Psoas muscle (tissue), 7 donors: ENCODE measurements at regions not wholly inside any gene's neighbourhood (a gene's known extent, or its start where the extent isn't known, plus 50 kb on each side); places are given as distances from the start of the nearest gene placed in this dataset.

Experiments
- ATAC-seq, 4 donors: fragments of 200-7000 bp; cut with Tn5 transposase; one replicate each; pipeline ENCODE4 v1.9.1; 2020; ENCODE audit warnings: moderate library complexity in 3 of 4, mild to moderate bottlenecking in 2 of 4
- DNase-seq, 2 donors: peaks; one replicate each; pipeline ENCODE4 v3.0.0-alpha.2; 2020
- H3K27ac ChIP-seq: fragments of 200-600 bp; one replicate; pipeline ENCODE4 v1.8.0; 2022
- H3K27me3 ChIP-seq, 3 donors: fragments of 200-600 bp in 1 of 3; one replicate each; pipeline versions ENCODE4 v1.6.1 to v1.8.0; 2013 to 2022; ENCODE audit warnings: low read length in 2 of 3, mild to moderate bottlenecking in 2 of 3, moderate library complexity in 1 of 3; ENCODE audit not compliant: insufficient read depth in 3 of 3
- H3K36me3 ChIP-seq, 2 donors: fragments of 200-600 bp in 1 of 2; one replicate each; pipeline versions ENCODE4 v1.6.1 to v1.8.0; 2013 to 2022; ENCODE audit warnings: low read depth in 1 of 2, mild to moderate bottlenecking in 1 of 2, moderate library complexity in 1 of 2; ENCODE audit not compliant: insufficient read depth in 1 of 2
- H3K4me1 ChIP-seq: fragments of 200-600 bp; one replicate; pipeline ENCODE4 v1.8.0; 2022
- H3K4me3 ChIP-seq: fragments of 200-600 bp; one replicate; pipeline ENCODE4 v1.8.0; 2022; ENCODE audit warnings: mild to moderate bottlenecking
- H3K9me3 ChIP-seq: fragments of 200-600 bp; one replicate; pipeline ENCODE4 v1.8.0; 2022
- WGBS, 3 donors: extraction: QIAGEN DNeasy Blood & Tissue Kit; methylation state at CpG; one replicate each; pipeline versions ENCODE4 v1.1.6 to v1.1.7; 2013; 5-methylcytosine and 5-hydroxymethylcytosine counted together
- intact Hi-C, 2 donors: fragments of 100-400 bp; cut with DNase I; formaldehyde crosslinking; loops; one replicate each; pipeline versions ENCODE4 v1.11.0 to v1.14.2; 2022
- TF ChIP-seq, protein P1 (sequence below): fragments of 200-600 bp; IDR thresholded peaks from one replicate; pipeline ENCODE4 v1.8.0; 2022; ENCODE audit warnings: antibody characterized with exemption
- donor health status: healthy with polysubstance abuse.
- donor health status: DM: no; HTN: no; CAD: no; lungs with moderate emphysema.
- donor health status: Bipolar disorder and iron deficiency.
- donor health status: healthy.
- donor health status: DM: yes; HTN: yes; CAD: no.
- donor health status: DM: no; HTN: no; CAD: no.
- donor health status: DM: yes; HTN: yes; CAD: no.

DNA sequence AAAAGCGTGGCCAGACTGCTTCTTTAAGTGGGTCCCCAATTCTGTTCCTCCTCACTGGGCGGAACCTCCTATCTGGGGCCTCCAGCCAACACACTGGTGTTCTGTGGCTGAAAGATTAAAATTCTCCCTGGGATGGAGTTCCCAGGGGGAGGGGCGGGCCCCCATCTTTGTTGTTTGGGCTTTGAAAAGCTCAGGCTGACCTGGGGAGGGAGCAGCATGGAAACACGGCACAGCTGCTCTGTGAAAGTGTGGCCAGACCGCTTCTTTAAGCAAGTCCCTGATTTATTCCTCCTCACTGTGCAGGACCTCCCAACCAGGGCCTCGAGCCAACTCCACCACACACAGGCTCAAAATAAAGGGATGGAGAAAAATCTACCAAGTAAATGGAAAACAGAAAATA is 219.5 kb downstream of the TMEM47 start:
- no peak overlapping the region for H3K4me3 ChIP-seq
- DNase-seq, result peak in 1 of 2 donors; percentile 64
- H3K9me3 ChIP-seq, result no peaks in the 10 kb centered on the region
- 43 to 49% (median 48%) methylated on average over 5 to 6 of the region's 6 CpGs for WGBS, 3 donors
- peaks cover 0 to 4% (median 0%) of the 10 kb centered on the region in 3 donors for H3K27me3 ChIP-seq
- ATAC-seq, result no peak
- TF ChIP-seq, protein P1, sequence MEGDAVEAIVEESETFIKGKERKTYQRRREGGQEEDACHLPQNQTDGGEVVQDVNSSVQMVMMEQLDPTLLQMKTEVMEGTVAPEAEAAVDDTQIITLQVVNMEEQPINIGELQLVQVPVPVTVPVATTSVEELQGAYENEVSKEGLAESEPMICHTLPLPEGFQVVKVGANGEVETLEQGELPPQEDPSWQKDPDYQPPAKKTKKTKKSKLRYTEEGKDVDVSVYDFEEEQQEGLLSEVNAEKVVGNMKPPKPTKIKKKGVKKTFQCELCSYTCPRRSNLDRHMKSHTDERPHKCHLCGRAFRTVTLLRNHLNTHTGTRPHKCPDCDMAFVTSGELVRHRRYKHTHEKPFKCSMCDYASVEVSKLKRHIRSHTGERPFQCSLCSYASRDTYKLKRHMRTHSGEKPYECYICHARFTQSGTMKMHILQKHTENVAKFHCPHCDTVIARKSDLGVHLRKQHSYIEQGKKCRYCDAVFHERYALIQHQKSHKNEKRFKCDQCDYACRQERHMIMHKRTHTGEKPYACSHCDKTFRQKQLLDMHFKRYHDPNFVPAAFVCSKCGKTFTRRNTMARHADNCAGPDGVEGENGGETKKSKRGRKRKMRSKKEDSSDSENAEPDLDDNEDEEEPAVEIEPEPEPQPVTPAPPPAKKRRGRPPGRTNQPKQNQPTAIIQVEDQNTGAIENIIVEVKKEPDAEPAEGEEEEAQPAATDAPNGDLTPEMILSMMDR, result no peak
- no peak overlapping the region for H3K27ac ChIP-seq
- no peaks in the 10 kb centered on the region for H3K4me1 ChIP-seq
- intact Hi-C loops, result no loop called here
- no peaks in the 10 kb centered on the region for H3K36me3 ChIP-seq

DNA sequence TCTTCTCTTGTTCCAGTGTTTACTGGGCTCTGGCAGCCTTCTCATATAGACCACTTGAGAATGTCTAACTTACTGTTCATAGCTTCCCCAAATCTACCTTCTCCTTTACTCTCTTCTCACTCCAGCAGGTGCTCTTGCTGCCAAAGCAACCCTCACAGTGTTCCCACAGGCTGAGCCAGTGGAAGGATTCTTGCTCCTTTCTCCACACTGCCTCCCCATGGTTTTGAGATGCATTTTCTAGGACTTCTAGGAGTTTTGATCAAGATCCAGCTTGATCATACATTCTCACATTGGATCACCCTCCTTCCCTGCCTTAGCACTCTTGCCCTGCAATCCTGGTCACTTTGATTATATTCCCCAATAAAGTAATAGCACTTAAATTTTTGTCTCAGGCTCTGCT is 230.8 kb downstream of the TMEM47 start:
- H3K4me1 ChIP-seq, result no peaks in the 10 kb centered on the region
- intact Hi-C loops, result no loop called here
- no peaks in the 10 kb centered on the region for H3K36me3 ChIP-seq
- no peak overlapping the region for H3K27ac ChIP-seq
- no peaks in the 10 kb centered on the region for H3K27me3 ChIP-seq
- H3K9me3 ChIP-seq, result no peaks in the 10 kb centered on the region
- no peak for DNase-seq
- TF ChIP-seq, protein P1, result no peak
- no peak overlapping the region for H3K4me3 ChIP-seq
- ATAC-seq, result no peak

DNA sequence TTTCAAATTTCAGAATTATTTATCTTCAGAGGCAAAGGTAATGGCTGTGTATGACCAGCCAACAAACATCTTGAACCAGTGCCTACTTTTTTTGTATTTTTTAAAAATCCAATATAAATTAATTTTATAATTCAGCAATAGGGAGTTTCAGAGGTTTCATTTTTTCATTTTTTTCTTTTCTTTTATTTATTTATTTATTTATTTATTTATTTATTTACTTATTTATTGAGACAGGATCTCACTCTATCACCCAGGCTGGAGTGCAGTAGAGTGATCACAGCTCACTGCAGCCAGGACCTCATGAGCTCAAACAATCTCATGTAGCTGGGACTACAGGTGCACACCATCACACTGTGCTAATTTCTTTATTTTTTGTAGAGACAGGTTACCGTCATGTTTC is 250.5 kb downstream of the TMEM47 start:
- no peaks in the 10 kb centered on the region for H3K36me3 ChIP-seq
- H3K4me1 ChIP-seq, result no peaks in the 10 kb centered on the region
- H3K9me3 ChIP-seq, result no peaks in the 10 kb centered on the region
- H3K4me3 ChIP-seq, result no peak overlapping the region
- no peaks in the 10 kb centered on the region for H3K27me3 ChIP-seq
- ATAC-seq (no peak), DNase-seq (no peak)
- intact Hi-C loops, result no loop called here
- TF ChIP-seq, protein P1, result no peak
- WGBS, 3 donors, result 84 to 91% (median 87%) methylated on average over 1 of the region's 1 CpG
- H3K27ac ChIP-seq, result no peak overlapping the region

DNA sequence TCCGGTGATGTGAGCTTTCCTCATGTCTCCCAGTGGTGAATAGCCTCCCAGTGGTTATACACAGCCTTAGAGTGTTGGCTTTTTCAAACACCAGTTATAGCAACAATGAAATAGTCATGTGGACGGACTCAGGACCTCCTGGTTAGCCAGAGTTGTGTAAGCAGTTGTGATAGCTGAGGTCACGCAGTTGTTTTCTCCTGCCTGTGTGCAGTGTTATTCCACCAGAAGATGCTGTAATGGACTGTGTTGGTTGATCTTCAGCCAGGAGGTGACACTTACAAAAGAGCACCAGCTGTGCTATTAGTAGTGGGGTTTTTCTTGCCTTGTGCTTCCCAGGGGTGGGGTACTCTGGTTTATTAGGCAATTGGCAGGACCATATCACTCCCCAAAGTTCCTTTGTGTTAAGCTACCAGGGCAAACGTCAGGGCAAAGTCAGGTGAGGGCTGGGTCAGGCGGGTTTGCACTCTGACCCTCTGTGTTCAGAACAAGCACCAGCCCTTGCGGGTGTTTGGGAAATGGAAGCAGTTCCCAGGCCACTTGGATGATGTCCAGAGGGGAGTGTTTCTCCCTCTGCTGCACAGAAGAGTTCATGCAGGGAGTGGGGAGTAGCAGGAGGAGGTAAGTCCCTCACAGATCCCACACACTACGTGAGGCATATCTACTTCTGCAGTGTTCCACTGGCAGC is 252.6 kb downstream of the TMEM47 start:
- intact Hi-C loops, result no loop called here
- no peak overlapping the region for H3K27ac ChIP-seq
- no peak for DNase-seq
- 51 to 65% (median 54%) methylated on average over 7 of the region's 7 CpGs for WGBS, 3 donors
- H3K36me3 ChIP-seq, result no peaks in the 10 kb centered on the region
- ATAC-seq, result no peak
- H3K27me3 ChIP-seq, result no peaks in the 10 kb centered on the region
- H3K4me1 ChIP-seq, result no peaks in the 10 kb centered on the region
- H3K4me3 ChIP-seq, result no peak overlapping the region
- H3K9me3 ChIP-seq, result no peaks in the 10 kb centered on the region
- TF ChIP-seq, protein P1, result no peak

DNA sequence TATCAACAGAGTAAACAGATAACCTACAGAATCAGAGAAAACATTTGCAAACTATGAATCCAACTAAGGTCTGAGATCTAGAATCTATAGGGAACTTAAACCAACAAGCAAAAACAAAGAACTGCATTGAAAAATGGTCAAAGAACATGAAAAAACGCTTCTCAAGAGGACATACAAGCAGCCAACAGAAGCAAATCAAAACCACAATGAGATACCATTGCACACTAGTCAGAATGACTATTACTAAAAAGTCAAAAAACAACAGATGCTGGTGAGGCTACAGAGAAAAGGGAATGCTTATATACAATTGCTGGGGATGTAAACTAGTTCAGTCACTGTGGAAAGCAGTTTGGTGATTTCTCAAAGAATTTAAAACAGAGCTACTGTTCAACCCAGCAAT is 255.7 kb downstream of the TMEM47 start:
- H3K36me3 ChIP-seq, result no peaks in the 10 kb centered on the region
- TF ChIP-seq, protein P1, result no peak
- intact Hi-C loops, result no loop called here
- H3K27me3 ChIP-seq, result no peaks in the 10 kb centered on the region
- DNase-seq, result no peak
- no peak overlapping the region for H3K27ac ChIP-seq
- H3K4me3 ChIP-seq, result no peak overlapping the region
- H3K9me3 ChIP-seq, result no peaks in the 10 kb centered on the region
- no peaks in the 10 kb centered on the region for H3K4me1 ChIP-seq
- WGBS, 3 donors, result 38 to 73% (median 62%) methylated on average over 1 of the region's 1 CpG
- no peak for ATAC-seq
